NOMO-1 (cell line): ENCODE measurements at regions not wholly inside any gene's neighbourhood (a gene's known extent, or its start where the extent isn't known, plus 50 kb on each side); places are given as distances from the start of the nearest gene placed in this dataset.
"Not testable (repeated sequence)": the region's sequence is repeated elsewhere in the genome, so short reads cannot be mapped to it uniquely, and the experiment has no call there.

Source experiments
- DNase-seq, 2 experiments: peaks; one replicate each; lab custom pipeline; 2025; ENCODE audit not compliant: unreplicated experiment in 2 of 2; lab: John Stamatoyannopoulos, UW

DNA sequence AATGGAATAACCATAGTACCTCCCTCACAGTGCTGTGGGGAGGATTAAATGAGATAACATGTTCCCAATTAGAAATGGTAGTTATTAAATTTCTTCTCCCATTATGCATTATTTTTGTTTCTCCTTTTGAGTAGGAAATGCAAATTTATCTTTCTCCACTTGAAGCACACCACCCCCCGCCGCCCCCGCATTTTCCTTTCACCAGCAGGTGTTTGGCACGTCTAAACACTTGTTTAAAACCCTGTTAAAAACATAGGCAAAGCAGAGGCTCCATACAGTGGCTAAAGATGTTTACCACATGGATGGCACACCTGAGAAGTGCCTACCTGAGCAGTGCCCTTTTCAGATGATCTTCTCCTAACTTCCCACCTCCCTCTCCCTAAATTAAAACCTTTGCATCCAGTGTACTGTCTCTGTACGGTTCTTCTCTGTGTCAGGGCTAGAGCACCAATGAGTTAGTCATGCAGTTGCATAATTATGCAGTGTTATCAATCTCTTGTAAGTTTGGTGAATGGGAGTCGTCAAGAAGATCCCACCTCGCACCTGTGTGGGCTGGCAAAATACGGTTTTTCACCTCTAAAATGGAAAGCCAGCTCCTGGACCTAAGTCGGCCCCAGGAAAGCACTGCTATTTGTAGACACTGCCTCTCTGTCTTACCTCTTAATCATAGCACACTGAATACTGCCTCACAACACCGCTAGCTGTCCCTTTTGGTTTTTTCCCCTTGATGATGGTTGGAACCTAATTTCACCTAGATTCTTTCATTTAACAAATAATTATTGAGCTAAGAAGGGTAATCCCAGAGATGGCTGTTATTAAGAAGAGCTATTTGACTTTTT is 122.0 kb downstream of the CT47B1 start:
- DNase-seq: no peak

GRCh38 chrX:120752431-120753082 is 122.7 kb upstream of the C1GALT1C1 start:
- no peak for DNase-seq

DNA sequence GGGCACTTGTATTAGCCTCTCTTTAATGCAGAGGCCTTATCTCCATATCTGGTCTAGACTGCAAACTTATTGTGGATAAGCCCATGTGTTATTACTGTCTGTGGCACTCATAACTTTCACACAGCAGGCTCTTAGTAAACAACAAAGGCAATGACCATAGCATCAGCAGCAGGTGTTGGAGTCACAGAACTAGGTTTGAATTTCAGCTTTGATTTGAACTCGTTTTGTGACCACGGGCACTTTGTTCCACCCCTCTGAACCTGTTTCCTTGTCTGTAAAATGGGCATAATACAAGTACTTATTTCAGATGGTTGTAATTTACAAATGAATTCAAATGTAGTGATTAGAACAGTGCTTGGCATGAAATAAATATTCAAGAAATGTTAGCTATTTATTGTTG is 121.8 kb upstream of the C1GALT1C1 start:
- no peak for DNase-seq

DNA sequence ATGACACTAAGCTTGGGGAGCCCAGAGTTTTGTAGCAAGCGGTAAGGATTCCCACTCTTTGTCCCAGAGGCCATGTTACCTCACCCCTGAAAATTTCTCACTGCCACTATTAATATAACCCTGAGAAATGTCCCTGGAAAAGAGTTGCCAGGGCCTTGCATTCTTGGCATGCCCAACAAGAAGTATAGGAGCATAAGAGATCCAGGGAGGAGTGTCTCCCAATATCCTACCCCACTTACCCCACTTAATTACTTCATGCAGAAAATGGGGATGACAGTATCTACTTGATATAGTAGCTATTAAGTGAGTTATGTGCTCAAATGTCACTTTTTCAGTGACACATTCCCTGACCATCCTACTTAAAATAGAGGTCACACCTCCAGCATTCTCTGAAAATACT is 120.5 kb upstream of the C1GALT1C1 start:
- no peak for DNase-seq

DNA sequence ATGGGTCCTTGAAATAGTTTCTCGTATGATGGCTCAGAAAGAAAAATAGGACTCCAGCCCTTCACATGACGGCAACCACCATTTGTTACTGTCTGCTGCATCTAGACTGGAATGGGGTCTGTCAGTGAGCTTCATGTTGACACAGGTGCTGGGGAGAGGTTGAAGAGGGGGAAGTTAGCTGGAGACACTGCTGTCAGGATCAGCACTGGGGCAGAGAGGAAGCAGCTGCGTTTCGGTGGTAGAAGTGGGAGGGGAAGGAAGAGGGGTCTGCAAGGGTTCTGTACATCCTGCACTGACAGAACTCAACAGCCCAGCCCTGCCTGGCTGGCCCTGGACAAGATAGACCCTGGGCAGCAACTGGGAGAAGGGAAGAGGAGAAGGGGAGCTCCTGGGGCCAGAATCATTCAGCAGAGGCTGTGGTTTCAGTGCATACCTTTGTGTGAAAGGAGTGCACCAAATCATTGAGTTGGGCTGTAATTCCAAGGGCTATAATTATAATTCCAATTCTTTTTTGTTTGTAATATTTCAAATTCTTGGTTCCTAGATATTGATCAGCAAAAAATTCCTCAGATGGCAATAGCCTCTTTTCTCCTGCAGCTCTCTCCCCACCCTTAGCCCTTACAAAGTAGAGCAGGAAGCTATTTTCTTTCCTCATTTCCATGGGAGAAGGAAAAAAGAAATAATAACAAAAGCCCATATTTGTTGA is 119.4 kb upstream of the C1GALT1C1 start:
- peak in 1 of 2 experiments; percentile 2 for DNase-seq

DNA sequence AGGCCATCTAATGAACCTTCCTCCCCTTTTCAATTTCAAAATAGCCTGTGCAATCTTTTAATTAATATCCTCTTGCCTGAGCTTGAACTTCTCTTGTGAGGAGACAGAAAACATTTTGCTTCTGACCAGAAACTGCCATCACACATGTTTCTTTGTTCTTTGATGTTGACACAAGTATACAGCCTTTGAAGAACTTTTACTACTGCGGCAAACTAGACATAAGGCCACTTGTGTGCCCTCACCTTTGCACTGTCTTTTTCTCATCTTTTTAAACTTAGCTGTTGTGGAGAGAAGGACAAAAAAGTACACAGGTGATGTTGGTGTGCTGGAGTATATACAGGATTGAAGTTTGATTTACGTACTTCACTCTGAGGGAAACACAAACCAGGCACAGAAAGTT is 116.3 kb upstream of the C1GALT1C1 start:
- DNase-seq: no peak

- no peak for DNase-seq
Observed at GRCh38 chrX:120742946-120743665, 113.3 kb upstream of the C1GALT1C1 start.

DNA sequence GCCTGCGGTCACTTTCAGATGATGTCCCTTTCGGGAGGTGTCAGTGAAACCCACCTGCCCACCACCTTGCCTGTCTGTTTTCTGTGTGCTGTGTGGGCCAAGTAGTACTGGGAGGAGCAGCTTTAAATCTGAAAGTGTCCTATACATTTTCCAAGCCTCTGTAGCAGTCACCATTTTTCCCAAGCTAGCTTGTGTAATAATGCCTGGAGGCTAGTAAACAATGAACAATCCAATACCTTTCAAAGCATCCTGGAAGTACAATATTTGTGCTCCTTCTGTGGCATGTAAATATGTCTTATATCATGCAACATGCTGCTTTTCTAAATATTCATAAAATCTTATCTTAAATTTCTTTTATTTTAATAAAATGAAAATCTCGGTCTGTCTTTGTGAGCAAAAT is 111.6 kb upstream of the C1GALT1C1 start:
- DNase-seq: no peak

DNA sequence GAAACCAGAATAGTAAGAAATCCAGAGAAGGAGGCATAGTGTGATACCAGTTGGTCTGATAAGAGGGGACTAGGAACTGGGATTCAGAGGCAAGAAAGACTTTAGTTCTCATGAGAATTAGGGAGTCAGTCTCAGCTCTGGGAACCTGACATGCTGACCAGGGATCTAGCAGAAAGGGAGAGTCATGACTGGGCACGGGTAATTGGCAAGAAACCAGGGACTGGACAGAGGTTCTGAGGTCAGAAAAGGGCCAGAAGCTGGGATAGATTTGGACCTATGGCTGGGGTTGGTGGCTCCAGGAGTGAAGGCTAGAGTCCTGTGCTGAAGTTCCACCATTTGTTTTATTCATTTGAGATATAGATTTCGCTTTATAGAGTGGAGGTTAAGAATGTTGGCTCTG is 110.2 kb upstream of the C1GALT1C1 start:
- DNase-seq: no peak

DNA sequence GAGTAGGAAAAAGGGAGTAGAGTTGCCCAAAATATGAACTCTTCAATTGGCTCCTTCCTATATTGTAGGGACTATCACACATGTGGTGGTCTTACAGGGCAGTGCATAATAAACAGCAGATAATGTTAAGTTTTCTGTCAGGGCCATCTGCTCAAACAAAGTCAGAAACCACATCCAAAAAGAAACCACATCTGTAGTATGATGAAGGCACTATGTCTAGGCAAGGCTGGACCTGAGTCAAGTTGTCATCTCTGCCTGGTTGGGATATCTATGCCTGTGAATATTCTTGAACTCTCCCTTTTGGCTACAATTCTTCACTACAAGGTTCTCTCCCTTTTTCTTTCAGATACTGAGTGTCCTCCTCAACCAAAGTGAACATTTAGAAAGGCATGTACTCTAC is 109.4 kb upstream of the C1GALT1C1 start:
- no peak for DNase-seq

- DNase-seq: no peak
Observed at GRCh38 chrX:120736989-120737388, 107.1 kb upstream of the C1GALT1C1 start.

DNA sequence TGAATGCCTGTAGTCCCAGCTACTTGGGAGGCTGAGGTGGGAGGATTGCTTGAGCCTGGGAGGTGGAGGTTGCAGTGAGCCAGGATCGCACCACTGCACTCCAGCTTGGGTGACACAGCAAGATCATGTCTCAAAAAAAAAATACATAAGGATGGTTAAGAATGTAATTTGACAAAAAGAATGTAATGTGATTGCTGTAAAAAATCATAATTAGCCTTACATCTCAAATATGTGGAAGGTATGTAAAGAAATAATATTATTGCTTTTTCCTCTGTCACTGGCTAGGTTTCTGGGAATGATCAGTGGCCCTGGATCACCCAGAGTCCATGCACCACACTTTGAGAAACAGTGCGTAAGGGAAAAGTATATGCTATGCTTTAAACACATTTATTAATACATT is 106.1 kb upstream of the C1GALT1C1 start:
- DNase-seq: no peak

GRCh38 chrX:120732879-120733278 is 103.0 kb upstream of the C1GALT1C1 start:
- DNase-seq: no peak

DNA sequence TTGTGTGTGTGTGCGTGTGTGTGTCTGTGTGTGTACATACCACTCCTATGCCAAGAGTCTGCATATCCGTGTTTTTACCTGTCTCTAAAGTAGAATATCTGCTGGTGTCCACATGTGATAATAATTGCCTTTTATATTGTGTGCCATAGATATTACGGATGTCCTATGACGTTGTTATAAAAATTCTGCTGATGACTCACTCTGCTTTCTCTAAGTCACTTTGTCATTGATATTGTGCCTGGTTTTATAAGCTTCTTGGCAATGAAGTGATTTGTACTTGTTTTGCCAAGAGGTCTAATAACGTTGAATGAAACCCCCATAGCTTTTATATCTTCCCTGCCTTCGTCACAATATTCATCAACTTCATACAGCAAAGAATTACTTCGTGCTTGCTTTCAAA is 102.6 kb upstream of the C1GALT1C1 start:
- DNase-seq: no peak

DNA sequence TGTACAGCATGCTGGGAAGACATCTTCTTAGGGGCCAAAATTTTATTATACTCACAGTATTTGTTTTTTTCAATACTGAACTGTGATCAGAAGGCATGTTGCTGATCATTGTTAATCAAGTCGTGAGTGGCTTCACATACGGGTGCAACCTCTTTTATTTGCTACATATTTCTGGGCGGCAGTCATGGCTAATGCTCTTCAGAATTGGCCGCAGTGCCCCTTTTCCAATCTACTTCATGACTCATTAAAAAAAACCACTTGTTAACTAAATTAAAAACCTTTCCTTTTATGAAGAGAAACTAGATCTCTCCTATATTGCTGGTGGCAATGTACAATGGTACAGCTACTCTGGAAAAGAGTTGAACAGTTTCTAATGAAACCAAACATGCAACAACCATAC is 101.5 kb upstream of the C1GALT1C1 start:
- DNase-seq: no peak

- DNase-seq: not testable (repeated sequence)
Observed at GRCh38 chrX:120729506-120730255, 99.8 kb upstream of the C1GALT1C1 start.

- DNase-seq: no peak
Observed at GRCh38 chrX:120727911-120728310, 98.1 kb upstream of the C1GALT1C1 start.

- no peak for DNase-seq
Observed at GRCh38 chrX:120727452-120727851, 97.6 kb upstream of the C1GALT1C1 start.

- peak; percentile 43 to 64 for DNase-seq
Observed at GRCh38 chrX:120726294-120726693, 96.4 kb upstream of the C1GALT1C1 start.

DNA sequence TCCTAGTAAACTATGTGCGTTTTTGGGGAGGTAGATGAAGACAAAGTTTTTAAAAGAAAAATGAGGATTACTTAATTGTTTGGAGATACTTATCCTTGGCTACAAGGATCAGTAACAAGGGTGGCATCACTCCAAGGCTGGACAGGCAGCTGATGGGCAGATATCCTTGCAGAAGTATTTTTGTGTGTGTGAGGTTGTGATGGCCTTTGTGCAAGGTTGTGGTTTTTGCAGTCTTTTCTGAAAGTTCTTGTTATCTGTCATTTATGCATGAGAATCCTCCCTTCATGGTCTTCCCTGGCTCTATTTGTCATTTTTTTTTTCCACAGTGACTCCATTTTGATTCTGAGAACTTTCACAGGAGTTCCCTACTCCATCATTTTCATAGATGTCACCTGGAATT is 96.0 kb upstream of the C1GALT1C1 start:
- DNase-seq: no peak
